ENCODE measurements at regions not wholly inside any gene's neighbourhood (a gene's known extent, or its start where the extent isn't known, plus 50 kb on each side); places are given as distances from the start of the nearest gene placed in this dataset.
"Not testable (repeated sequence)": the region's sequence is repeated elsewhere in the genome, so short reads cannot be mapped to it uniquely, and the experiment has no call there.

GRCh38 chr9:74066605-74067004 lies 430.5 kb upstream of the RORB start:
- no peaks in the 10 kb centered on the region for H3K36me3 ChIP-seq (ENCODE audit: control insufficient read depth in 3 of 3, insufficient read depth in 2 of 3, low read depth in 1 of 3, low read length in 3 of 3)

DNA sequence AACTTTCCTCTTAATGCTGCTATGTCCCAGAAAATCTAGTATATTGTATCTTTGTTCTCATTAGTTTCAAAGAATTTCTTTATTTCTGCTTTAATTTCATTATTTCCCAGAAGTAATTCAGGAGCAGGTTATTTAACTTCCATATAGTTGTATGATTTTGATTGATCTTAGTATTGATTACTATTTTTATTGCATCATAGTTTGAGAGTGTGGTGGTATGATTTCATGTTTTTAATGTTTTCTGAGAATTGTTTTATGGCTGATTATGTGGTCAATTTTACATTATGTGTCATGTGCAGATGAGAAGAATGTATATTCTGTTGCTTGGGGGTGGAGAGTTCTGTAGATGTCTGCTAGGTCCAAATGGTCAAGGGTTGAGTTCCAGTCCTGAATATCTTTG lies 425.6 kb upstream of the RORB start:
- no peak for FAIRE-seq
- Histone ChIP-seq H3K36me3 (ENCODE audit: control insufficient read depth in 3 of 3, insufficient read depth in 2 of 3, low read depth in 1 of 3, low read length in 3 of 3) (no peaks in the 10 kb centered on the region), H3K27ac (ENCODE audit: low read depth in 1 of 3, low read length in 2 of 3) (no peak overlapping the region), H3K9me3 (ENCODE audit: control insufficient read depth in 2 of 2, insufficient read depth in 1 of 2, low read depth in 1 of 2, low read length in 1 of 2) (peaks cover 0 to 4% of the 10 kb centered on the region in 2 donors), H3K4me1 (ENCODE audit: control insufficient read depth in 3 of 3, insufficient read depth in 2 of 3, low read depth in 1 of 3, low read length in 2 of 3) (no peaks in the 10 kb centered on the region), H3K4me3 (ENCODE audit: low read depth in 1 of 3, low read length in 3 of 3) (no peak overlapping the region), H3K27me3 (ENCODE audit: control insufficient read depth in 3 of 3, insufficient read depth in 3 of 3, low read length in 3 of 3) (no peaks in the 10 kb centered on the region)
- DNase-seq = no peak

More at GRCh38 chr9:74066605-74067004, 430.5 kb upstream of the RORB start:
- Histone ChIP-seq H3K9me3 (ENCODE audit: control insufficient read depth in 2 of 2, insufficient read depth in 1 of 2, low read depth in 1 of 2, low read length in 1 of 2) (no peaks in the 10 kb centered on the region), H3K4me1 (ENCODE audit: control insufficient read depth in 3 of 3, insufficient read depth in 2 of 3, low read depth in 1 of 3, low read length in 2 of 3) (no peaks in the 10 kb centered on the region), H3K27me3 (ENCODE audit: control insufficient read depth in 3 of 3, insufficient read depth in 3 of 3, low read length in 3 of 3) (no peaks in the 10 kb centered on the region), H3K4me3 (ENCODE audit: low read depth in 1 of 3, low read length in 3 of 3) (no peak overlapping the region), H3K27ac (ENCODE audit: low read depth in 1 of 3, low read length in 2 of 3) (no peak overlapping the region)
- 39 to 64% (median 45%) methylated on average over 6 of the region's 6 CpGs for WGBS, 3 donors
- no peak for DNase-seq
- no peak for FAIRE-seq

DNA sequence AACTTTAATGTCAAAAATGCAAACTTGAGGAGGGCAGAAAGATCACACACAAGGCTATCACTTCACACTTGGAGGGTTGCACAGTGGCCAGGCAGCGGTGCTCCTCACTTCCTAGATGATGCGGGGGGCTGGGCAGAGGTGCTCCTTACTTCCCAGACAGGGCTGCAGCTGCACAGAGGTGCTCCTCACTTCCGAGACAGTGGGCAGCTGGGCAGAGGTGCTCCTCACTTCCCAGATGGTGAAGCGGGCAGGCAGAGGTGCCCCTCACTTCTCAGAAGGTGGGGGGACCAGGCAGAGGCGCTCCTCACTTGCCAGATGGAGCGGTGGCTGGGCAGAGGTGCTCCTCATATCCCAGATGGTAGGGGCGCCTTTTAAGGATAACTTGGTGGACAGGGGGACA lies 423.2 kb upstream of the RORB start:
- peaks cover 0 to 9% of the 10 kb centered on the region in 2 donors for H3K9me3 ChIP-seq (ENCODE audit: control insufficient read depth in 2 of 2, insufficient read depth in 1 of 2, low read depth in 1 of 2, low read length in 1 of 2)
- no peaks in the 10 kb centered on the region for H3K36me3 ChIP-seq (ENCODE audit: control insufficient read depth in 3 of 3, insufficient read depth in 2 of 3, low read depth in 1 of 3, low read length in 3 of 3)
- WGBS, 3 donors = 77 to 89% (median 77%) methylated on average over 7 of the region's 7 CpGs
- DNase-seq = no peak
- no peaks in the 10 kb centered on the region for H3K4me1 ChIP-seq (ENCODE audit: control insufficient read depth in 3 of 3, insufficient read depth in 2 of 3, low read depth in 1 of 3, low read length in 2 of 3)
- no peak for FAIRE-seq
- H3K27me3 ChIP-seq (ENCODE audit: control insufficient read depth in 3 of 3, insufficient read depth in 3 of 3, low read length in 3 of 3) = no peaks in the 10 kb centered on the region
- no peak overlapping the region for H3K4me3 ChIP-seq (ENCODE audit: low read depth in 1 of 3, low read length in 3 of 3)
- no peak overlapping the region for H3K27ac ChIP-seq (ENCODE audit: low read depth in 1 of 3, low read length in 2 of 3)

DNA sequence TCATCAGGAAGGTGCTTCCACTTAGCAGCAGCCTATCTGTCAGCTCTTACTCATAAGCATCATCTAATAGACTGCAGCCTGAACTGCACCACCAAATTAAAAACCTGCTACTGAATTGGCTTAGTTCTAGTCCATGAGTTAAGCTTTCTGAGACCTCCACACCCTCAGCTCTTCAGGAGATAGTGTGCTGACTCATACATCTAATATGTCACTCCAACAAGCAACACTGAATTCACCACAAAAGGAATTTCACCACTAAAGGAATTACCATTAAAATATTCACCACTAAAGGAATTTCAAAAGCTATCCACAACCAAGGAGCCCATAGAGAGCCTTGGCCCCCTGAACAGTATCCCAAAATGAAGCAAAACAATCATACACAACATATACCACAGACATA lies 418.5 kb upstream of the RORB start:
- Histone ChIP-seq H3K4me3 (ENCODE audit: low read depth in 1 of 3, low read length in 3 of 3) (no peak overlapping the region), H3K4me1 (ENCODE audit: control insufficient read depth in 3 of 3, insufficient read depth in 2 of 3, low read depth in 1 of 3, low read length in 2 of 3) (no peaks in the 10 kb centered on the region), H3K36me3 (ENCODE audit: control insufficient read depth in 3 of 3, insufficient read depth in 2 of 3, low read depth in 1 of 3, low read length in 3 of 3) (no peaks in the 10 kb centered on the region), H3K27me3 (ENCODE audit: control insufficient read depth in 3 of 3, insufficient read depth in 3 of 3, low read length in 3 of 3) (no peaks in the 10 kb centered on the region), H3K9me3 (ENCODE audit: control insufficient read depth in 2 of 2, insufficient read depth in 1 of 2, low read depth in 1 of 2, low read length in 1 of 2) (peaks cover 0 to 5% of the 10 kb centered on the region in 2 donors), H3K27ac (ENCODE audit: low read depth in 1 of 3, low read length in 2 of 3) (no peak overlapping the region)
- DNase-seq (no peak), FAIRE-seq (no peak)

DNA sequence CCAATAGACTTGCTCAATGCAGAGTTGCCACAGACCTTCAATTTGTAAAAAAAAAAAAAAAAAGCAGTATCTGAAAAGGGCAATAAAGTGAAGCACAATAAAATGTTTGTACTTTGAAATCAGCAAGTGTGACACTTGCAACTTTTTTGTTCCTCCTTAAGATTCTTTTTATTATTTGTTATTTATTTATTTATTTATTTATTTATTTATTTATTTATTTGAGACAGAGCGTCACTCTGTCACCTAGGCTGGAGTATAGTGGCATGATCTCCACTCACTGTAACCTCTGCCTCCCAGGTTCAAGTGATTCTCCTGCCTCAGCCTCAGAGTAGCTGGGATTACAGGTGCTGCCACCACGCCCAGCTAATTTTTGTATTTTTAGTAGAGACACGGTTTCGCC lies 416.5 kb upstream of the RORB start:
- WGBS, 3 donors = 83 to 86% (median 85%) methylated on average over 4 of the region's 4 CpGs
- DNase-seq = not testable (repeated sequence)

DNA sequence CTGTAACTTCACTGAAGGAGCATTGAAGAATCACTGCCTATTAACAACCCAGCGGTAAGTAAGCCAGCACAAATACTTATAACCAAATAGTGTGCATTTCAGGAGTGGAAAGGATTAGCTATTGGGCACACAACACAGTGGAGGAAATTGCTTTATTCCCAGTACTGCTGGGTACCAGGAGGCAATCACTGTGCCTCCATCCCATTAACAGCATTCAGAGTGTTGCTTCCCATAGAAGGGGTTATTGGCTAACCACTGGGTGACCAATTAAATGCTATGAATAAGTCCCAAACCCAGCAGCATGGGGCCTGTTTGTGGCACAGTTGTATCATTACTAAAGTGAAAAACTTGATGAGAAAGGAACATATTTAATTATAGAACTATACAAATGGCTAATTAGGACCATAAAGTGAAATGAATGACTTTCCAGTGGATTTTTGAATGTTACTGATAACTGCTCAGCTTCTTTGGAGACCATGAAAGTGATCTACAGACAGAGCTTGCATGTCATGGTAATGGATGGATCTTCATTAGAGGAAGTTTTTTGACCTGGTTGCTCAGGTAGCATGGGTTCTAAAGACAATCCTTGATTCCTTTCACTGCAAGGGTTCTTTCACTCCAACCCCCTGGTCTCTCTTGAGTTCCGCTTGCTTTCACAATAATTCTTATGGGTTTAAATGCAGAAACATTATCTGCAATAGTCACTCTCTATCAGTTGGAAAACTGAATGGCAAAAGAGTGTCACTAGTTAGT lies 413.3 kb upstream of the RORB start:
- Histone ChIP-seq H3K4me1 (ENCODE audit: control insufficient read depth in 3 of 3, insufficient read depth in 2 of 3, low read depth in 1 of 3, low read length in 2 of 3) (no peaks in the 10 kb centered on the region), H3K27ac (ENCODE audit: low read depth in 1 of 3, low read length in 2 of 3) (no peak overlapping the region), H3K4me3 (ENCODE audit: low read depth in 1 of 3, low read length in 3 of 3) (no peak overlapping the region), H3K36me3 (ENCODE audit: control insufficient read depth in 3 of 3, insufficient read depth in 2 of 3, low read depth in 1 of 3, low read length in 3 of 3) (no peaks in the 10 kb centered on the region), H3K9me3 (ENCODE audit: control insufficient read depth in 2 of 2, insufficient read depth in 1 of 2, low read depth in 1 of 2, low read length in 1 of 2) (no peaks in the 10 kb centered on the region), H3K27me3 (ENCODE audit: control insufficient read depth in 3 of 3, insufficient read depth in 3 of 3, low read length in 3 of 3) (no peaks in the 10 kb centered on the region)
- FAIRE-seq = no peak
- DNase-seq = no peak
- 79 to 90% (median 84%) methylated on average over 2 of the region's 2 CpGs for WGBS, 3 donors

More for the DNA sequence above, 416.5 kb upstream of the RORB start:
- not testable (repeated sequence) for H3K36me3 ChIP-seq (ENCODE audit: control insufficient read depth in 3 of 3, insufficient read depth in 2 of 3, low read depth in 1 of 3, low read length in 3 of 3); FAIRE-seq; H3K4me3 ChIP-seq (ENCODE audit: low read depth in 1 of 3, low read length in 3 of 3); H3K4me1 ChIP-seq (ENCODE audit: control insufficient read depth in 3 of 3, insufficient read depth in 2 of 3, low read depth in 1 of 3, low read length in 2 of 3); H3K27me3 ChIP-seq (ENCODE audit: control insufficient read depth in 3 of 3, insufficient read depth in 3 of 3, low read length in 3 of 3); H3K9me3 ChIP-seq (ENCODE audit: control insufficient read depth in 2 of 2, insufficient read depth in 1 of 2, low read depth in 1 of 2, low read length in 1 of 2); H3K27ac ChIP-seq (ENCODE audit: low read depth in 1 of 3, low read length in 2 of 3)

- not testable (repeated sequence) for DNase-seq; H3K27me3 ChIP-seq (ENCODE audit: control insufficient read depth in 3 of 3, insufficient read depth in 3 of 3, low read length in 3 of 3); H3K4me1 ChIP-seq (ENCODE audit: control insufficient read depth in 3 of 3, insufficient read depth in 2 of 3, low read depth in 1 of 3, low read length in 2 of 3); H3K36me3 ChIP-seq (ENCODE audit: control insufficient read depth in 3 of 3, insufficient read depth in 2 of 3, low read depth in 1 of 3, low read length in 3 of 3); H3K4me3 ChIP-seq (ENCODE audit: low read depth in 1 of 3, low read length in 3 of 3); H3K9me3 ChIP-seq (ENCODE audit: control insufficient read depth in 2 of 2, insufficient read depth in 1 of 2, low read depth in 1 of 2, low read length in 1 of 2); H3K27ac ChIP-seq (ENCODE audit: low read depth in 1 of 3, low read length in 2 of 3); FAIRE-seq
- WGBS, 3 donors = 73 to 75% (median 75%) methylated on average over 4 to 8 of the region's 8 CpGs
Measured at GRCh38 chr9:74085384-74086037, 411.6 kb upstream of the RORB start.

- DNase-seq; H3K4me3 ChIP-seq (ENCODE audit: low read depth in 1 of 3, low read length in 3 of 3); H3K4me1 ChIP-seq (ENCODE audit: control insufficient read depth in 3 of 3, insufficient read depth in 2 of 3, low read depth in 1 of 3, low read length in 2 of 3); H3K27ac ChIP-seq (ENCODE audit: low read depth in 1 of 3, low read length in 2 of 3); H3K9me3 ChIP-seq (ENCODE audit: control insufficient read depth in 2 of 2, insufficient read depth in 1 of 2, low read depth in 1 of 2, low read length in 1 of 2); H3K36me3 ChIP-seq (ENCODE audit: control insufficient read depth in 3 of 3, insufficient read depth in 2 of 3, low read depth in 1 of 3, low read length in 3 of 3); H3K27me3 ChIP-seq (ENCODE audit: control insufficient read depth in 3 of 3, insufficient read depth in 3 of 3, low read length in 3 of 3); FAIRE-seq: not testable (repeated sequence)
- 55 to 75% (median 75%) methylated on average over 2 to 3 of the region's 3 CpGs for WGBS, 3 donors
Measured at GRCh38 chr9:74090921-74091320, 406.2 kb upstream of the RORB start.

- no peak for FAIRE-seq
Measured at GRCh38 chr9:74092491-74092834, 404.7 kb upstream of the RORB start.

More at GRCh38 chr9:74092491-74092834, 404.7 kb upstream of the RORB start:
- Histone ChIP-seq H3K36me3 (ENCODE audit: control insufficient read depth in 3 of 3, insufficient read depth in 2 of 3, low read depth in 1 of 3, low read length in 3 of 3) (no peaks in the 10 kb centered on the region), H3K4me1 (ENCODE audit: control insufficient read depth in 3 of 3, insufficient read depth in 2 of 3, low read depth in 1 of 3, low read length in 2 of 3) (no peaks in the 10 kb centered on the region), H3K9me3 (ENCODE audit: control insufficient read depth in 2 of 2, insufficient read depth in 1 of 2, low read depth in 1 of 2, low read length in 1 of 2) (no peaks in the 10 kb centered on the region), H3K4me3 (ENCODE audit: low read depth in 1 of 3, low read length in 3 of 3) (no peak overlapping the region), H3K27me3 (ENCODE audit: control insufficient read depth in 3 of 3, insufficient read depth in 3 of 3, low read length in 3 of 3) (no peaks in the 10 kb centered on the region), H3K27ac (ENCODE audit: low read depth in 1 of 3, low read length in 2 of 3) (no peak overlapping the region)
- WGBS, 3 donors = 81 to 84% (median 82%) methylated on average over 1 of the region's 1 CpG
- DNase-seq = no peak
